ENCODE measurements at regions not wholly inside any gene's neighbourhood (a gene's known extent, or its start where the extent isn't known, plus 50 kb on each side); places are given as distances from the start of the nearest gene placed in this dataset.
"Not testable (repeated sequence)": the region's sequence is repeated elsewhere in the genome, so short reads cannot be mapped to it uniquely, and the experiment has no call there.

DNA sequence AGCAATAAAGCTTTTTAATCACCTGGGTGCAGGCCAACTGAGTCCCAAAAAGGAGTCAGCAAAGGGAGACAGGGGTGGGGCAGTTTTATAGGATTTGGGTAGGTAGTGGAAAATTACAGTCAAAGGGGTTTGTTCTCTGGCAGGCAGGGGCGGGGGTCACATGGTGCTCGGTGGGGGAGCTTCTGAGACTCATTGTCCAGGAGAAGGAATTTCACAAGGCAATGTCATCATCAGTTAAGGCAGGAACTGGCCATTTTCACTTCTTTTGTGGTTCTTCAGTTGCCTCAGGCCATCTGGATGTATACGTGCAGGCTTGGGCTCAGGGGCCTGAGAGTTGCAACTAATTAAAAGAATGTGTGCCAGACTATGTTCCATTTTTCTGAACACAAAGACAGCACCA, 147.5 kb upstream of the SCN7A start:
- not testable (repeated sequence) for DNase-seq

DNA sequence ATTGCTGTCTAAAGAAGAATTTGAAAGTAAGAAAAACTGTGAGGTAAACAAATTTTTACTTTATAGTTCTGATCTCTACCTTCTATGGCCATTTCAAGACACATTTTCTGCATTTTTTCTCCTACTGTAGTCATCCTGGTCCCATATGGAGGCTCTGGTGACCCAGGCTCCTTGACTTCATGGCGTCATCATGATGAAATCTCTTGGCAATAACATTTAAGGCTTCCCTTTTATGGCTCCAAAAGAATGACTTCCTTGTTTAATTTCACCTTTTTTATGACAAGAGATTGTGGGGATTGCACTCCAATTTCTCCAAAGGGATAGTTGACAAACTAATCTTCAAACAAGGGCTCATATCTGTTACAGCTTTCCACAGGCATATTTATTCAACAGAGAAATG, 143.0 kb upstream of the SCN7A start:
- no peak for DNase-seq

DNA sequence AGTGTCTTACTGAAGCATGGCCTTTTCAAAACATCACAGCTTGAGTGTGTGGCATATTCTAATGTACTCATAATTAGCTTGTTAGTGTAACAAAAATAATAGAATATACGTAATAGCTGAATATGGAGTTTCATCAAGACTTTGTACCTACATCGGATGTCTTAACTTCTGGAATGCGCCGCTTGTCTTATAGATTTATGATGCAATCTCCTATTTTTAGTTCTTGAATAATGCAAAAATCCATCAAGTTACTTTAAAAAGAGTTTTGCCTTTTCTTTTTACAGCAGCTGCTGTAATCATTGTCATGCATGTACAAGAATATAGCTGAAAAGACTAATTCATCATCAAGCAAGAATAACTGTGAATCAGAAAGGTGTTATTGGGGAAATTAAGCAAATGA, 140.7 kb upstream of the SCN7A start:
- DNase-seq = no peak

DNA sequence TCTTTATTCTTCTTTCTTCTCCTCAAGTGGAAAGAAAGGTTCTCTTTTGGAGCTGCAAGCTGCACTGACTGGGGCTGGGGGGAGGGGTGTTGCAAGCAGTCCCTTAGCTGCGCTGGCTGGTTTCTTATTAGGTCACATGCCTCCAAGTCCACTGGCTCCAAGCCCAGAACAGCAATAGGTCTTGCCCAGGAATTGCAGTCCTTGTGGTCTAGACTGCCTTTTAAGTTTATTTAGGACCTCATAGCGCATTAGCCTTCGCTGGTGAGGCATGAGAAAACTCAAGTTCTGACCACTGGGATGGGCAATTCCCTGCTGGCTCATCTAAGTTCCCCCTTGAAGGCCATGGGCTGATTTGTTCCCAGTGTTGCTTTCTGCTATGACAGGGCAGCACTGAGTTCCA, 138.6 kb upstream of the SCN7A start:
- DNase-seq = peak; percentile 8 to 61 (median 37)

DNA sequence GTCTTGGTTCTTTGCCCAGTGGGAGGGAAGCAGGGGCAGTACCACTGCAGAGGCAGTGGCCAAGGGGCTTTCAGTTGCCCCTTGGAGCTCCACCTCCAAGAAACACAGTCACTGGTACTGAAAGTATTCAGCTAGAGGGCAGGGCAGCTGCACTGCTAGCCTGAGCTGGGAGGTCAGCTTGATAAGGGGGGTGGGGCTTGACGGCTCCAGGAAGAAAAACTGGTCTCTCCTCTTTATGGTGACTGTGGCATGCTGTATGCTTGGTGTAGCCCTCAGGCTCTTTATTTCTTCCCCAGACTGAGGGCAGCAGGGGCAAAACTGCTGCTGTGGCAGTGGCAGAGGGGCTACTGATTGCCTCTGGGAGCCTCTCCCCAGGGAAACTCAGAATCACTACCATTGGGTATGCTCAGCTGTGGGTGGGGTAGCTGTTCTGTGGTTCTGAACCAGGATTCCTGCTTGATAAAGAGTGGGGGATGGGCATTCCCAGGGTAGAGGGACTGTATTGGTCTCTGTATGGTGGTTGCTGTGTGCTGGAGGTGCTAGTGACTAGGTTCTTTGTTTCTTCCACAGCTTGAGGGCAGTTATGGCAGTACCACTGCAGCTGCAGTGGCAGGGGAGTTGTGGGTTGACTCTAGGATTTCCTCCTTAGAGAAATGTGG, 134.6 kb upstream of the SCN7A start:
- no peak for DNase-seq

DNA sequence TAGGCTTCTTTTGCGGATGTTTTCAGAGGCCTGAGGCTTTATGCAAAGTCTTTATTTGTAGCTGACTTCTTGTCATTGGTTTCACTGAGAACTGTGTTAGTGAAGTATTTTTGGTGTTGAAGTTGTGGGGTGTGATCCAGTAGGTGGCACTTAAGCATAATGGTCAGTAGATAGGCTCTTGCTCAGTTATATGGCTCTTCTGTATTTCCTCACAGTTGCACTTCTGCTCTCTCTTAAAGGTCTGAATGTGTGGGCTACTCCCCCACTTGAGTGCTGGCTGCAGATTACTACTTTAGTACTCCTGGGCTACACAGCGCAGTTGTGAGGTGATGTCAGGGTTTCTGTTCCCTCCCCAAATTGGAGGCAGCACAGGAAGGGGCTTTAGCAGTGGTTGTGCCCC, 133.8 kb upstream of the SCN7A start:
- DNase-seq = no peak

DNA sequence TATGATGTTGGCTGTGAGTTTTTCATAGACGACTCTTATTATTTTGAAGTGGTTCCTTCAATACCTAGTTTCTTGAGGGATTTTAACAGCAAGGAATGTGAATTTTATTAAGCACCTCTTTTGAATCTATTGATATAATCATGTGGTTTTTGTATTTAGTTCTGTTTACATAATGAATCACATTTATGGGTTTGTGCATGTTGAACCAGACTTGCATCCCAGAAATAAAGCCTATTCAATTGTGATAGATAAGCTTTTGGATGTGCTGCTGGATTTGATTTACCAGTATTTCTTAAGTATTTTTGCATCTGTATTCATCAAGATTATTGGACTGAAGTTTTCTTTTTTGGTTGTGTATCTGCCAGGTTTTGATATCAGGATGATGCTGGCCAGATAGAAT, 131.6 kb upstream of the SCN7A start:
- no peak for DNase-seq

DNA sequence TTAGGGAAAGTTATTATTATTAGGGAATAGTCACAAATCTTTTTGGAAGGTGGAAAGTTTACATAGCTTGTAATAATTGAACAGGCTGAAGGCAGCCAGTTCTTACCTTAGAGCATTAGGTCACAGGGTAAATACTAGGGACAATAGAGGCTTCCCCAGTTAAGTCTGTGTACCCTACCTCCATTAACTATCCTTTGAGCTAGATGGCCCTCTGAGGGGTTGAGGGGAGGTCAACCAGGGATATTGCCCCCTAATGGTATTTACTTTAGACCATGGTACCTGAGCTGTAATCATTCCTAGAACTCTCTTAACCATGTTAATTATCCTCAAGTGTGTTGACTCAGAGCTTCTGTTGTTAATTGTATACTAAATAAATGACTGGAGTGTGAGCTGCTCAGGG, 120.5 kb upstream of the SCN7A start:
- DNase-seq = no peak

DNA sequence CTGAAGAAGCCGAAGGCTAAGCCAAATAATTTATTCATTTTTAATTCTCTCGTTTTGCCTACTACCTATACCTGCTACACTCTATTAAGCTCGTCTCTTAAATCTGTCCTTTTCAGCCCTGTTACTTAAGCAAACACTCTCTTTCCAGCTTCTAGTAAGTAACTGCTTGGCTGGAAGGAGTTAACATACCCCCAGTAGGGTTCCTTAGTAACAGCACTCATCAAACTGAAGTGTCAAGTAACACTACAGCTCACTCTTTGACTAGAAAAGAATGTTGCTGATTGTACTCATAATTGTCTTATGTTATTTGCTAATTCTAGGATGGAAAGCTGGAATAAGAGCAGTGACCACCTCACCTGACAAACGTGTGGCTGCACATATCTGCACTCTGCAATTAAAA, 120.0 kb upstream of the SCN7A start:
- no peak for DNase-seq

DNA sequence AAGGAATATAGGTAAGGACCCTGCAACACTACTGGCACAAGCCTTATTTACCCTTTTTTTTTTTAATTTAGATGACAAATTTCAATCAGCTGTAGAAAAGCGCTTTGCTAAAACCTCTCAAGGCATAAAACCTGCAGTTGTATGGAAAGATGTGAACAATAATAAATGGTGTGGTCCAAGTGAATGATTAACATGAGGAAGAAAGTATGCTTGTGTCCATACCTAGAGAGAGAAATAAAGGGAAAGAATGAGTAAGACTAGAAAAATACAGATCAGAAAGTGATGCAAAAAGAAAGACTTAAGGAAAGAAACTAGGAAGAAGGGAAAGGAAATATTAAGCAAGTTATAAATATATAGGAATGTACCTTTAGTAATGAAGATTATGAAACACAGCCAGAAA, 119.2 kb upstream of the SCN7A start:
- DNase-seq = no peak

DNA sequence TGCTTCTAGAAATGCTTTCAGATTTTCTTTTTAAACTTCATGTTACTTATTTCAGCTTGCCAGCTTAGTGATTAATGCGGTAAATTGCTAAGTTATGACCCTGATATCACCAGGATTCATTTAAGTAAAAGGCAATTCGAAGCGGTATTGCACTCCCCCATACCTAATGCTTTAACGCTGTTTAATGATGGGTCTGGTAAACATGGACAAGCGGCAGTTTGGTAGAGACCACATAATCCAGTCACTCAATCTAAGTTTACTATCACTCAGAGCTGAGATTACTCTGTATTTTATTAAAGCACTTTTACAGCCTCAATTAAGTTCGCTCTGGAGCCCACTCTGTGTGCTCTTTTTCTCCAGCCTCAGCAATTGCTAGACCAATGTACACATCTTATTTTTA, 118.2 kb upstream of the SCN7A start:
- no peak for DNase-seq

DNA sequence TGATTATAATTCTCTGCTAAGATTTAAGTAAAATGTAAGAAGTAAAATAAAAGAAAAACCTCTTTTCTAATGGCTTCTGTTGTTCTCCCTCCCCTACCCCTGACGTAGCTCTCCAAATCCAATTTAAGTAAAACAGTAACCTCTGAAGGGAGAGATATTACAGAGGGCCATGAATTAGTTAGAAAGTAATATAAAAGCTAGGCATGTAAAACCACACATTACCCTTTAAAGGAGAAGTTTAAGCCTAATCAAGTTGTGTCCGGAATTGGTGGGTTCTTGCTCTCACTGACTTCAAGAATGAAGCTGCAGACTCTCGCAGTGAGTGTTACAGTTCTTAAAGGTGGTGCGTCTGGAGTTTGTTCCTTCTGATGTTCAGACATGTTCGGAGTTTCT, 116.9 kb upstream of the SCN7A start:
- peak in 1 of 3 donors; percentile 7 for DNase-seq

DNA sequence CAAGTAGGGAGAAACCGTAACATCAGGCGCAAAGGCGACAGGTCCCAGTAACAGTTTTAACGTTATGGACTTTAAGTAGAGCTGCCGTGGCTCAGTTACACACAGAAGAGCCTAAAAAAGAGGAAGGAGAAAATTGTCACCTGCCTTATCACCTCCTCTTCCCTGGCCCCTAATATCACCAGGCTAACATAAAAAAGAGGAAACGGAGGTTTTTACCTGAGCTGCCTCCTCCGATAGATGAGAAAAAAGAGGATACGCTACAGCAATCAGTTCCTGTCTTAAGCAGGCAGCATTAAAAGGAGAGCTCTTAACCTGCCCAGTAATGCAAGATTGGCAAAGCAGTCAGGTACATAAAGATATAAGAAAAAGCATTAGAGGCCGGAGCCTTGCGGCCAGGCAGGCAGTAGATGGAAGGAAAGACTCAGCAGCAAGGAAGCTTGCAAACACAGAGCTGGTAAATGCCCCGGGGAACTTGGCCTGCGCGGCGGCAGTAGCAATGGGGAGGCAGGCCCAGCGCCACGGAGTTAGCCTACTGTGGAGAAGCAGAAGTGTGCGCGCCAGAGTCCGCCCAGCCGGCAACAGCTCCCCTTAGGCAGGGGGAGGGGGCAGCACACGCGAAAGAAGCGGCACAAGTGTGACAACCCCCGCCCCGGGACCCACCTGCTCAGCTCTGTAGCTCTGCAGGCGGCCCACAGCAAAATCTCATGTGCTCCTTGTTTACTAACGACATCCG, 116.3 kb upstream of the SCN7A start:
- DNase-seq = peak in 2 of 3 donors; percentile 9 to 58

DNA sequence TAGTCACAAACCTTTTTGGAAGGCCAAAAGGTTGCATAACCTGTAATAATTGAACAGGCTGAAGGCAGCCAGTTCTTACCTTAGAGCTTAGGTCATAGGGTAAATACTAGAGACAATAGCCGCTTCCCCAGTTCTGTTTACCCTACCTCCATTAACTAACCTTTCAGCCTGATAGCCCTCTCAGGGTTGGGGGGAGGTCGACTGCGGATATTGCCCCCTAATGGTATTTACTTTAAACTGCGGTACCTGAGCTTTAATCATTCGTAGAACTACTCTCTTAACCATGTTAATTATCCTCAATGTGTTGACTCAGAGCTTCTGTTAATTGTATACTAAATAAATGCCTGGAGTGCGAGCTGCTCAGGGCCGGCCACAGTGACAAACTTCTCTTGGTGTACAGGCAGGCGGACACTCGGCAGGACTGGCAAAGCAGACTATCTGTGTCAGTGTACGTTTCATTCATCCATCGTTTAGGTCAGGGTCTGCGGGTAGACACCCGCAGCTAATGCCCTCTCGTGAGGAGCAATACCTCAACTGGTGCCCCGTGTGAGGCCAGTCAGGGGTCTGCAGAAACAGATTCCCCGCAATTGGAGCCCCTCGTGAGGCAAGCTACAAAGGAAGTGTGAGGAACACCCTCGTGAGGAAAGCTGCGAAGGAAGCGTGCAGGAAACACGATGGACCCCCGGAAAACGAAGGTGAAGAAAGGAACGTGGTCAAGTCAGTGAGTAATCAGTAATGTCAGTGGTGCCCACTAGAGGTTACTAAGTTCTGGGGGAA, 115.3 kb upstream of the SCN7A start:
- DNase-seq = no peak

DNA sequence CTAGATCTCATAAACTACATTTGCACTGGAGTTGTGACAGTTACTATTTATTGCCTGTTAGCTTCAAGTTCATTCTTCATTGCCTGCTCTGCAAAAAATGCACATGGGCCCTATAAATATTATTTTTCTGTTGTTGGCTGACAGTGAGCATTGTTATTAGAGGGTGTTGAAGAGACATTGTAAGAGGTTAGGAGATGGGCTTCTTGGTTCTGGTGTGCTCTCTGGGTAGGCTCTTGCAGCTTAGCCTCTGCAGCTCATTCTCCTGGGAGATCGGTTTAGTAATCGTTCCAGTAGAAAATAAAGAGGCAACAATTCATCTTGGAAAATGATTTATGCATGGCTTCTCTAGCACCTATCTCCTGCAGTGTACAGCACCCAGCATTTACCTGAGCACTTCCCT, 113.8 kb upstream of the SCN7A start:
- DNase-seq = no peak

DNA sequence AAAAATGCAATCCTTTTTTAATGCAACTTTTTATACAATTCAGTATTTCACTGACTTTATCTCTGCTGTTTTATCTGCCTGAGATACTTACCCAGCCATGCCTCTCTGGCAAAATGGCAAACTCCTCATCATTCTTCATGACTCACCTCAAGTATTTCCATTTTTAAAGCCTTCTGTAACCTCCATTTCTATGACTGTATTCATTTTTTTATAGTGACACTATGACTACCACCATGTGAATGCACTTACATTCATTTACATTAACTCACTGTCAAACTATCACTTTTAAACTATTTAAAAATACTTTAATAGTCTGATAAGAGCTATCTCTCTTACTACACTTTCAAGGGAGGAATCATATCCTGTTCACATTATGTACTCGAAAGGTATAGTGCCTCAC, 99.4 kb upstream of the SCN7A start:
- peak in 1 of 3 donors; percentile 54 for DNase-seq

DNA sequence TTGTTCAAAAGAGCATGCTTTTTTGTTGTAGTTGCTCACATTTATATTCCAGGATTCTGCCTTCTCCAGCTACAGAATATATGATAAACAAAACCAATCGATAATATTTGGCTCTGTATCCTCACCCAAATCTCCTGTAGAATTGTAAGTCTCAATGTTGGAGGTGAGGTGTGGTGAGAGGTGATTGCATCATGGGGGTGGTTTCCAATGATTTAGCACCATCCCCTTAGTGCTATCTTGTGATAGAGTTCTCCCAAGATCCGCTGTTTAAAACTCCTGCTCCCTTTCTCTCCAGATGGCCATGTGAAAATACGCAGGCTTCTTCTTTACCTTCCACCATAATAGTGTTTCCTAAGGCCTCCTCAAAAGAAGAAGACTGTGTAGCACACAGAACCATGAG, 98.7 kb upstream of the SCN7A start:
- DNase-seq = no peak

DNA sequence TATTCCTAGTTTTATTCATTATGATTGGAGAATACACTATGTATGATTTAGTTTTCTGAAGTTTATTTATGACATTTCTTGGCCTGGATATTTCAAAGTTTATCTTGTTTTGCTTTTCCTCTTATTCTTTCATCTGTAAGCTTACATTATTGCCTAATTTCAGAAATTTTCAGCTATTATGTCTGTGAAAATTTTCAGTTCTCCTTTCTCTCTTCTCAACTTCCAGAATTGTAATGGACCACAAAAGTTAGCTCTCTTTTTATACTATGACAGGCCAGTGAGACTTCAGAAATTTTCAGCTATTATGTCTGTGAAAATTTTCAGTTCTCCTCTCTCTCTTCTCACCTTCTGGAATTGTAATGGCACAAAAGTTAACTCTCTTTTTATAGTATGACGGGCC, 97.2 kb upstream of the SCN7A start:
- no peak for DNase-seq

DNA sequence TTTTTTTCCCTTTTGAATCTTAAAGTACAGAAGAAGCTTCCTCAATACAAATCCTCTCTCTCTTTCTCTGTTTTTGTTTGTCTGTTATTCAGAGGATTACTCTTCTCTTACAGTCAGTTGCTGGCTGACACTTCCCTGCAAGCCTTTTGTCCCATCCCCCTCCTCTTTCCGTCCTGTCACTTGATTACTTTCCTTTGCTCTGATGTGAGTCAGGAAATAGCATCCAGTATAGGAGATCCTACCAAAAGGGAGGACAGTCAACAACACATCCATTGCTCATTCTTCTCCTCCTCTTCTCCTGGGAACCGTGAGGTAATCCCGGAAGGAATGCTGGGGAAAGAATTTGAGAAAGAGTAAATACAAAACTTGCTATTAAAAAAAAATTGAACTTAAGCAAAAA, 79.3 kb upstream of the SCN7A start:
- peak; percentile 7 to 17 (median 11) for DNase-seq

DNA sequence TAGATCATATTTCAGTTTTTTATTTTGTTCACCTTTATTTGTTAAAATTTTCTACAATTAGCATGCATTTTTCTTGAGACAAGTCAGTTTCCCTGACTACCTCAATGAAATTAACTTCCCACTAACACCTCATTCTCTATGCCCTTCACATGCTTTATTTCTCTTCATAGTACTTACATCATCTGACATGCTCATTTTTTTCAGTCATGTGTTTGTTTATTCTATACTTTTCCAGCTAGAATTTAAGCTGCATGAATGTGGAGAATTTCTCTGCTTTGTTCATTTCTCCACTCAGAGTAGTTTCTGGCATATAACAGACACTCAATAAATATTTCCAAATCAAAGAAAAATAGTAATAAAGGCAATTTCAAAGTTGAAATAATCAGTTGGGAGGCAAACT, 78.9 kb upstream of the SCN7A start:
- no peak for DNase-seq

DNA sequence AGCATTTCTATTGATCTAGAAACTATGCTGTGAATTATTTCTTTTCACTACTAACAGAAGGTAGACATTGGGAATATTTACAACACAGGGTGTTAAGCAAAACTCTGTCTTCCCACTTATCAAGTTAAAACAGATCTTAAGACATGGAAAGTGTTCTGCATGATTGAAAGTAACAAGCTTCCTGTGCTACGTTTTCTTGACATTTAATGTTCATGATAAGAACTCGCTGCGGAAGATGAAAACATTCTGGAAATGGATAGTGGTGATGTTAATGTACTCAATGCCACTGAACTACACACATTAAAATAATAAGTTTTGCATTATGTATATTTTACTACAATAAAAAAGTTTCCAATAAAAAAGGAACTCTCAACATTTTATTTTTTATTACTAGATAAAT, 74.4 kb upstream of the SCN7A start:
- DNase-seq = no peak

DNA sequence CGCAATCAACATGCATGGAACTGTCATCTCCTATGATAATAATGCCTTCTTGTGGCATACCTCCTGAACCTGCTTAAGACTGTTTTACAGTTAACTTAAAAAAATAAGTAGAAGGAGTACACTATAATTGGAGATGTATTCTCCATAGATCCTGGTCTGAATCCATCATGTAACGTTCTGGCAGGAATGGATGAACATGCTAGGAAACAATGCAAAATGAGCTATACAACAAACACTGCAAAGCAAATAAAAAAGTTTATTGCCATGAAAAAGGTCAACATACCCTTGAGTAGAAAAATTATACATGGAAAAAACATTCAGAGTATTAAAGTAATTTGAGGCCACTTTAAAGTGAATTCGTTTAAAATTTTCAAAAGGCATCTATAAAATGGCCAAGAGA, 71.5 kb upstream of the SCN7A start:
- DNase-seq = no peak

DNA sequence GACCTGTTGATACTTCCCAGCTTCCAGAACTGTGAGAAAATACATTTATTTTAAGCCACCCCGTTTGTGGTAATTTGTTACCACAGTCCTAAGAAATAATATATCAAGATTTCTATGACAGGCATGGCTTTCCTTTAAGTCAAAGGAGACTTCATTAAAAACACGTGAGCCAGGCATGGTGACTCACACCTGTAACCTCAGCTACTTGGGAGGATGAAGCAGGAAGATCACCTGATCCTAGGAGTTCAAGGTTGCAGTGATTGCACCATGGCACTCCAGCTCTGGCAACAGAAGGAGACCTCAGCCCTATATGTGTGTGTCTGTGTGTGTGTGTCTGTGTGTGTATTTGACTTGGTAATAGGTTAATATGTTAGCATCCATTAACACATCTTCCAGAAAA, 69.8 kb upstream of the SCN7A start:
- DNase-seq = no peak
